ENCODE measurements at regions not wholly inside any gene's neighbourhood (a gene's known extent, or its start where the extent isn't known, plus 50 kb on each side); places are given as distances from the start of the nearest gene placed in this dataset.

DNA sequence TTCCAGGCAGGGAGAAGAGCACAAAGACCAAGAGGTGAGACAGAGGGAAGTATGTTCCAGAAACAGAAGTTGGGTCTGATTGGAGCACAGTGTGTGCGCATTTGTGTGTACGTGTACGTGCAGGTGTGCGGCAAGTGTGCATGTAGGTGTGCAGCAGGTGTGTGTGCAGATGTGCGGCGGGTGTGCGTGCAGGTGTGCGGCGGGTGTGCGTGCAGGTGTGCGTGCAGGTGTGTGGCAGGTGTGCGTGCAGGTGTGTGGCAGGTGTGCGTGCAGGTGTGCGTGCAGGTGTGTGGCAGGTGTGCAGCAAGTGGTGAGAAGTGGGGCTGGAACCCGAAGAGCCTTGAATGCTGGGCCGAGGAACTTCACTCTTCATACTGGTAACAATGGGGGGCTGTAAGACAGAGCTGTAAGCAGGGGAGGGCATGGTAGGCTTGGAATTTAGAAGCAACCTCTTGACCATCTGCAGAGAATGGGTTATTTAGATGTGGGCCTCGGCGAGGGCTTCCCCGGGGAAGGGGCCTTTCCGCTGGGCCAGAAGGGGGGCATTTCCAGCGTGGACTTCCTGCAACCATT lies 118.0 kb upstream of the WNT4 start:
- Mint-ChIP-seq H3K36me3 (no peaks in the 10 kb centered on the region), H3K27me3 (peaks cover 33% of the 10 kb centered on the region), H3K9me3 (no peaks in the 10 kb centered on the region), H3K27ac (no peak overlapping the region), H3K4me1 (no peaks in the 10 kb centered on the region), H3K4me3 (no peak overlapping the region)
- CTCF ChIA-PET = no interaction called here
- no peak for DNase-seq

DNA sequence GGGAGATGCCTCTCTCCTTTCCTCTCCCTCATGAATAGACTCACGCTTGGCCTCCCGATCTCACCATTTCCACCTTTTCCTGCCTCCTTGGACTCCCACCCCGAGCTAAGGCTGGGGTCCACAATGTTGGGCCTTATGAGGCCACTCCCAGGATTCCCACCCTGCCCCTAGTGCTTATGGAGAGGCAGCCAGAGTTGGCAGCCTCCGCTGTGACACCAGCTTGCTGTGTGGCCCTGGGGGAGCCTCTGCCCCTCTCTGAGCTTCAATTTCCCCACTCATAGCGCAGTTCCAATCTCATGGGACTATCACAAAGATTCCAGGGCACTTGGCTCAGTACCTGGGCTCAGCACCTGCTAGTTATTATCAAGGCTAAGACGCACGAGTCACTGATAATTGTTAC lies 118.7 kb upstream of the WNT4 start:
- no peaks in the 10 kb centered on the region for H3K36me3 Mint-ChIP-seq
- no peaks in the 10 kb centered on the region for H3K4me1 Mint-ChIP-seq
- H3K4me3 Mint-ChIP-seq = no peak overlapping the region
- H3K27me3 Mint-ChIP-seq = peaks cover 34% of the 10 kb centered on the region
- H3K9me3 Mint-ChIP-seq = no peaks in the 10 kb centered on the region
- H3K27ac Mint-ChIP-seq = no peak overlapping the region
- CTCF ChIA-PET = no interaction called here
- no peak for DNase-seq

DNA sequence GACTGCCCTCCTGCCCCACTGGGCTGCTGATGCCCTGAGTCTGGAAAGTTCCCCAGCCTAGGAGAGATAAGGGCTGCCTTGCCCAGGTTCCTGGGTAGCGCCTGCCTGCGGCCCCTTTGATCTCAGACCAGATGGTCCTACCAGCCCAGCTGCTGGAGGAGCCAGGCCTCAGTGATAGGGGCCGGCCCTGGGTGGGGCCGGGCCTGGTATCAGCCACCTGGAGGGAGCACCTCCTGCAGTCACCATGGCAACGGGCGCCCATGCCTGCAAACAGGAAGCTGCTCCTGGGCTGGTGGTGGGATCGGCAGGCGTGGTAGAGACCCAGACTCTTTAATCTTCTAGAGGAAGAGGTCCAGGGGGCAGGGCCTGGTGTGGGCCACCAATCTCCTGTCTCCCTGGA lies 119.7 kb upstream of the WNT4 start:
- Mint-ChIP-seq H3K4me3 (no peak overlapping the region), H3K36me3 (no peaks in the 10 kb centered on the region), H3K27ac (no peak overlapping the region), H3K9me3 (no peaks in the 10 kb centered on the region), H3K4me1 (no peaks in the 10 kb centered on the region), H3K27me3 (peaks cover 34% of the 10 kb centered on the region)
- DNase-seq = peak; percentile 27
- CTCF ChIA-PET = interaction anchor here (1.7 kb wide), 1 partner anchor 13 kb away, joined by 5 read pairs; no protein-coding TSS in a partner anchor

DNA sequence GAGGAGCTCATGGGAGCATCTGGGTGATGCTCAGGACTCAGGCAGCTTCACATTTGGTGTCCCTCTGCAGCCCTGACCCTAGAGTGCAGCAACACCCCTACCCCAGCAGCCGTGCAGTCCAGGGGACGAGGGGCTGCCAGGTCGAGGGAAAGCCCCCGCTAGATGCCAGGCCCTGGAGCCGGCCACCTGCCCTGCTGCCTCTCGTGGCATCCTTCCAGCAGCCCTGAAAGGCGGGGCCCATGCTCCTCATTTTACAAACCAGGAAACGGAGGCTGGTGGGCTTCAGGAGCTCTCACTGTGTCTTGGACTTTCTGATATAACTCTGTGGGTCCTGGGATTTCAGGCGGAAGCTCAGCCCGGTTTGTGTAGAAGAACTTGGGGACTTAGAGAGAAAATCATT lies 120.5 kb upstream of the WNT4 start:
- Mint-ChIP-seq H3K36me3 (no peaks in the 10 kb centered on the region), H3K27ac (no peak overlapping the region), H3K4me1 (no peaks in the 10 kb centered on the region), H3K9me3 (no peaks in the 10 kb centered on the region), H3K27me3 (peaks cover 34% of the 10 kb centered on the region), H3K4me3 (no peak overlapping the region)
- CTCF ChIA-PET = interaction anchor here (1.7 kb wide), 1 partner anchor 12 kb away, joined by 5 read pairs; no protein-coding TSS in a partner anchor
- no peak for DNase-seq

DNA sequence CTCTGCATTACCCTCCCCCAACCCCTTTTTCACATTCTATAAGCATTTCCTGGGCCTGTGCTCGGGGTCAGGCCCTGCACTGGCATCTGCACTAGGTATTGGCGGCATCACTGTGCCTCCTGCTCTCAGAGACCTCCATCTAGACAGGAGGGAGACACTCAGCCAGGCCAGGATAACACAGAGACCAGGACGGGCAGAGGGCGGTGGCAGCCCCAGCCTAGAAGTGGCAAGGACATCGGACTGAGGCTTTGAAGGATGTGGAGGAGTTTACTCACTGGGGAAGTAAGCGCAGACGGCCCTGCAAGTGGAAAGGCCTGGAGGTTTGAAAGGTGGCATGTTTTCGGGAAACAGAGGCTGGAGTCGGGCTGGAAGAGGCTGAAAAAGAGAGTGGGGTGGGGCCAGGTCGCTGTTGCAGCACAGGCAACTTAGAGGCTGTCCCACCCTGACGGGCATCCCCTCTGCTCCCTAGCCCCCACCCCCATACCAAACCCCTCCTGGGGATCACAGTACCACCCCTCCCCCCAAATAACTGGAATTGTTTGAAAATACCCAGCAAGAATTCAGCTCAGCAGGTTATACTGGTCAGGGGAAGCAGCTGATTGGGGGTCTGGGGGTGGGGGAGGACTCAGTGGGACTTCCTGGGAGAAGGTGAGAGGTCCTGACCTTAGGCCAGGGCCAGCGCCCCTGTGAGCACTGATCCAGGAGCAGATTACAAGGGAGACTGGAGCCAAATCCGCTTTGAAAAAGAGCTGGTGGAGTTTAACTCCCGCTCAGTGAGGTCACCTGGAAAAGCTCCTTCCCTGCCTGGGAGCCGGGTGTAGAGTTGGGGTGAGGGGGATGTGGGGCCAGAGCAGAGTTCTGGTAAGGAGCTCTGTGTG lies 121.8 kb upstream of the WNT4 start:
- no peaks in the 10 kb centered on the region for H3K36me3 Mint-ChIP-seq
- H3K9me3 Mint-ChIP-seq = no peaks in the 10 kb centered on the region
- DNase-seq = no peak
- no peaks in the 10 kb centered on the region for H3K4me1 Mint-ChIP-seq
- H3K4me3 Mint-ChIP-seq = no peak overlapping the region
- CTCF ChIA-PET = no interaction called here
- H3K27me3 Mint-ChIP-seq = peaks cover 25% of the 10 kb centered on the region
- H3K27ac Mint-ChIP-seq = no peak overlapping the region

DNA sequence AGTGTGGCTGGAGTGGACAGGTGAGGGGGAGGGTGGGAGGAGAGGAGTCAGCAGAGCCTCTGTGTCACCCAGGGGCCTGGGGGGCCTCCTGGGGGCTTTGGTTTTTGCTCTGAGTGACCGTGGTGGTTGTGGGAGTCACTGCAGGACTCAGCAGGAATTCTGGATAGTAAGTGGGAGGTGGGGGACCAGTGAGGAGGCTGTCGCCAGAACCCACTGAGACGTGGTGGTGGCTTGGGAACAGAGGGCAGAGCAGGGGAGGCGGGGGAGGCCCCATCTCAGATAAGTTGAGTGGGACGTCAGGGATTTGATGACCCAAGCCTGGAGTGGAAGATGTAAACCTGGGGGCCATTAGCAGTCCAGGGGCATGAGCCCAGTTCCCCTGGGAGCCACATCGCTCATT lies 123.2 kb upstream of the WNT4 start:
- Mint-ChIP-seq H3K27ac (no peak overlapping the region), H3K9me3 (no peaks in the 10 kb centered on the region), H3K36me3 (no peaks in the 10 kb centered on the region), H3K27me3 (peaks cover 27% of the 10 kb centered on the region), H3K4me3 (no peak overlapping the region), H3K4me1 (no peaks in the 10 kb centered on the region)
- DNase-seq = no peak
- CTCF ChIA-PET = no interaction called here

DNA sequence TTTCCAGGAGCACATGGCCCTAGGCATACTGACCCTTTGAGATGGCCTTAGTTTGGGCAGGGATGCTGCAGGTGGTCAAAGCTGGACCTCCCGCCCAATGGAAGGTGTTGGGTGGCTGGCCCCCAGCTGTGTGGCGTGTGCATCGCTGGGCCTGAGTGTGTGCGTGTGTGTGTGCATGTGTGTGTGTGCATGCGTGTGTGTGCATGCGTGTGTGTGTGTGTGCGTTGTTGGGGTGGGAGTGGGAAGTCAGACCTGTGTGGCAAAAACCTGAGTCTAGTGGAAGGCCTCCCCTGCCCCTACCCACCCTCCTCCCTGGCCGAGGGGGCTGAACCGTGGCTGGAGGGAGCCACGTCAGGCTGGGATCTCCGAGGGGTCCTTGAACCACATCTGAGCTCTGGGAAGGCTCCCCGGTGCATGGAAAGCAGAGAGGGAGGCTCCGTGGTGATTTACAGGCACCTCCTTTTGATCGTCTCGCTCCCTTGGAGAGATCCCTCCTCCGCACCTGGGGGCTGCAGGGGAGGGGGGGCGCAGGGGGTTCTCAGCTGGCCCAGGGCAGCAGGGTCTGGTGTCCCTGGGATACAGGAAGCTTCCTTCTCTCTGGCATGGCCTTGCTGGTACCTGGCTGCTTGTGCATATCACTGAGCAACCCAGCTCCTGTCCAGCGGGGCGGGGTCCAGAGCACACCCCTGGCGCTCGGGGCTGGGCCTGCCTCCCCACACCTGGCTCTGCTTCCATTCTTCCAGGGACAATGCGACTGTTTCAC lies 124.7 kb upstream of the WNT4 start:
- Mint-ChIP-seq H3K36me3 (no peaks in the 10 kb centered on the region), H3K9me3 (no peaks in the 10 kb centered on the region), H3K27ac (no peak overlapping the region), H3K4me1 (no peaks in the 10 kb centered on the region), H3K27me3 (peaks cover 29% of the 10 kb centered on the region), H3K4me3 (no peak overlapping the region)
- DNase-seq = no peak
- CTCF ChIA-PET = no interaction called here

DNA sequence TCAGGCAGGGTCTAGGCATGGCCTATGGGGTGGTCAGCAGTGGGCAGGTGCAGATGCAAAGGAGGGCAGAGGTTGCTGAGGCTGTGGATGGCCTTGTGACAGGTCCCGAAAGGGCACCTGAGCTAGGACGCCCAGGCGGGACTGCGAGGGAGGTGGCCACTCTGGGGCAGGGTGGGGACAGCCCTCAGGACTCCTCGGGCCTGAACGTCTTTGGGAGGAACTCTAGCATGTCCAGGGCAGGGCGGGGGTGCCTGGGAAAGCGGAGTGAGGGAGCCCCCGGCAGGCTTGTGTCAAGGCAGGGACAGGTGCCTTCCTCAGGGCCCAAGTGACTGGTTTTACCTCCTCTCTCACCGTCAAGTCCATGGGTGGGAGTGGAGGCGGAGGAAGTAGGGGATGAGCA lies 125.4 kb upstream of the WNT4 start:
- H3K4me1 Mint-ChIP-seq = no peaks in the 10 kb centered on the region
- no peak for DNase-seq
- no peaks in the 10 kb centered on the region for H3K36me3 Mint-ChIP-seq
- H3K27ac Mint-ChIP-seq = no peak overlapping the region
- H3K9me3 Mint-ChIP-seq = no peaks in the 10 kb centered on the region
- H3K4me3 Mint-ChIP-seq = no peak overlapping the region
- CTCF ChIA-PET = no interaction called here
- H3K27me3 Mint-ChIP-seq = peaks cover 29% of the 10 kb centered on the region

DNA sequence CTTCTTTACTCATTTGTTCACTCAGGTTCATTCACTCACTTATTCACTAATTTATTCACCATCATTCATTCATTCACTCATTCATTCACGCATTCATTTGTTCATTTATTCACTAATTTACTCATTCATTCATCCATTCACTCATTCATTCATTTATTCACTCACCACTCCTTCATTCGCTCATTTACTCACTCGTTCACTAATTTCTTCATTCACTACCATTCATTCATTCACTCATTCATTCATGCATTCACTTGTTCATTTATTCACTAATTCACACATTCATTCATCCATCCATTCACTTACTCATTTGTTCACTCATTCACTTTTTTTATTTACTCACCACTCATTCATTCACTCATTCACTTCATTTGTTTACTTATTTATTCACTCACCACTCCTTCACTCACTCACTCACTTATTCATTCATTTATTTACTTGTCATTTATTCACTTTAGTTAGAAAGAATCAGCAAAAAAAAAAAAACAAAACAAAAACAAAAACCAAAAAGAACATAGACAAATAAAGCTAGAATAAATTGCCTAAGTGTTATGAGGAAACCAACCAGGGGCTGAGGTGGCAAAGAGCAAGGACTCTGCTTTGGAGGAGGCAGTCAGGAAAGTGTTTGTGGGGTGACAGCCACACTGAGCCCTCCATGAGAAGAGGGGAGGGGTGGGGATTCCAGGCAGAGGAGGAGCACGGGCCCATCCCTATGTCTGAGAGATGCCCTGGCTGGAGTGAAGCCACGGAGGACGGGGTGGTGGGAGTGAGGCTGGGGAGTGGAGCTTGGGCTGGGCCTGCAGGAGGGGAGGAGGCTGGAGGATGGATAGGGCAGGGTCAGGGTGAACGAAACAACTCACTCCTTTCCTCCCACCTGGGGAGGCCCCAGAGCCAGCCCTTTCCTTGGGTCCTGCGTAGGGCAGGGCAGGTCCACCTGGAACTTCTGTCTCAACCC lies 129.2 kb upstream of the WNT4 start:
- Mint-ChIP-seq H3K4me3 (no peak overlapping the region), H3K27me3 (peaks cover 33% of the 10 kb centered on the region), H3K36me3 (no peaks in the 10 kb centered on the region), H3K27ac (no peak overlapping the region), H3K9me3 (no peaks in the 10 kb centered on the region), H3K4me1 (no peaks in the 10 kb centered on the region)
- DNase-seq = no peak
- CTCF ChIA-PET = no interaction called here

DNA sequence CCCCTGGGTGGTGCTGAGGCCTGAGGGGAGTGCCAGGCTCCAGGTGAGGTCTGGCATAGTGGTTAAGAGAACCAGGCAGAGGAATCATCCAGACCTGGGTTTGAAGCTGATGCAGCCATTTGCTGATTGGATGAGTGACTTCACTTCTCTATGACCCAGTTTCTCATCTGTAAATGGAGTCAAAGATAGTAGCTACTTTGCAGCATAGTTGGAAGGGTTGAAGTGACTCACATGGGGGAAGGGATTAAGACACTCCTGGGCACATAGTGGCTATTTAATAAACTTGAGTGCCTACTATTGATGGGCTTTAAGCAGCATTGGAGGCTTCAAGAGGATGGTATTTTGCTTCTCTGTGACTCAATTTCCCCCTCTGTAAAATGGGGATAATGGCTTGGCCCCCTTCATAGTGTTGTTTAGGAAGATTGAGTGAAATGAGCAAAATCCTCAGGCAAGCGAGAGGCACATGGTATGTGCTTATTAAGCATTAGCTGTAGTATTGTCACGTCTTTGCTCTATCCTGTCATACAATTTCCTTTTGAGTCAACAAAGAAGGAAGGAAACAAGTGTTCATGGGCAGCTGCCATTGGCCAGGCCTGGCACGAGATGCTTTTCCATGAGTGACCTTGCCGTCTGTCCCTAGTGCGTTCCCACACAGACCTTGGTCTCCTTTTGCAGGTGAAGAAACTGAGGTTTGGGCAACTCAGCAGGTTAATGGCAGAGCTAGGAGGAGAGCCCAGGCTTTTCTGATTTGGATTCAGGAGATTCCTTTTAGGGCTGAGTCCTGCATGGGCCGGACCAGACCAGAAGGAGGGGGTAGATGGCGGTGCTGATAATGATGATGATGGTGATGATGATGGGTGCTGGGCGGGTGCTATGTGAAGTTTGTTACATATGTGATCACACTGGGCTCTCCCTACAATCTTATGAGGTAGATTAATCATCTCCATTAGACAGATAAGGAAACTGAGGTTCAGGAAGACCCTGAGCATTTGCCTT lies 131.1 kb upstream of the WNT4 start:
- no peaks in the 10 kb centered on the region for H3K9me3 Mint-ChIP-seq
- peaks cover 46% of the 10 kb centered on the region for H3K27me3 Mint-ChIP-seq
- no peak overlapping the region for H3K4me3 Mint-ChIP-seq
- no peak overlapping the region for H3K27ac Mint-ChIP-seq
- no peaks in the 10 kb centered on the region for H3K4me1 Mint-ChIP-seq
- CTCF ChIA-PET = interaction anchor here (0.8 to 1.4 kb wide), 3 partner anchors 132 to 170 kb away, joined by 3 read pairs; no protein-coding TSS in a partner anchor
- H3K36me3 Mint-ChIP-seq = no peaks in the 10 kb centered on the region
- DNase-seq = no peak

DNA sequence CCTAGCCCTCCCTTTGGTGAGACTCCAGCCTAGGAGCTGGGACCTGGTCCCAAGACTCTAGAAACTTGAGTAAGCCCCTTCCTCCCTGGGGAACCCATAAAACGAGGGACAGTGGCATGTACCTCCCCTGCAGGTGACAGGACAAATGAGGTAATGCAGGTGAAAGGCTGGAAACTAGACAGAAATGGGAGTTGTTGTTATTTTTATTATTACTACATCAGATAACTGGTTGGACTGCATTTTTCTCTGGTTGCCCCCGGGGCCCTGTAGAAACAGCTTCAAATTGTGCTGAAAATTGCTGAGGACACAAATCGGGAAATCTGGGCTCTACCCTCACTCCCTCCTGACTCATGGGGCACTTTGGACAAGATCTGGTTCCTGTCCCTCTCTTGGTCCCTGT lies 132.3 kb upstream of the WNT4 start:
- Mint-ChIP-seq H3K9me3 (no peaks in the 10 kb centered on the region), H3K27me3 (peaks cover 50% of the 10 kb centered on the region), H3K36me3 (no peaks in the 10 kb centered on the region), H3K4me3 (no peak overlapping the region), H3K4me1 (no peaks in the 10 kb centered on the region), H3K27ac (no peak overlapping the region)
- CTCF ChIA-PET = interaction anchor here (0.9 to 1.7 kb wide), 8 partner anchors 9 to 144 kb away, joined by 3 to 5 read pairs (median 3); no protein-coding TSS in a partner anchor
- DNase-seq = no peak

DNA sequence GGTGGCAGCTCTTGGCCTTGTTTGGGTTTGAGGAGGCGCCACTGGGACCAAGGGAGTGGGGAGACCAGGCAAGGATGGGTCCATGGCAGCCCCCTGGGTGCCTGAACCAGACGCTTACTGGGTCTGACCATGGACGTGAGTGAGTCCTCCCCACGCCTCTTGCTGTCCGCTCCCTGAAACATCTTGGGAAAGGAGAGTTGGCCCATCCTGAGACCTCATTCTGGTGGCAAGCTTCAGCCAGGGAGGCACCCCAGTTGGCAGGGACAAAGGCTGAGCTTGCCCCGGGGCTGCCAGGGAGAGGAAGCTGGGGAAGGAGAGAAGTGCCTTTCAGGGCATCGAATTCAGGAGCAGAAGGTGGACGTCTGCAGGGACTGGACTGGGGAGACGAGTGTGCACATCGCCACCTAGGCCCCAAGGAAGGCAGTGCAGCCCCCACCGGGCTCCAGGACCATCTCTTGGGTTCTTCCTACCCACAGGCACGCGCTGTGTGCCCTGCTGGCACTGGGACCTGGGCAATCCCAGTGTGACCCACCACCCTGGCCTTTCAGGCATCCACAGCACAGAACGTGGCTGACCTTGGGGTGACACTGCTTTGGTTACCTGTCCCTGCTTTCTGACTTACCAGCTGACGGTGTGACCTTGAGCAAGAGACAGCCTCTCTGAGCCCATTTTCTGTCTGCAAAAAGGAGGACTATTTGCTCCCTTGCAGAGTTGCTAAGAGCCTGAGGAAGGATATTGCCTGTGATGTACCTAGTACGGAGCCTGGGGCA lies 132.9 kb upstream of the WNT4 start:
- no peaks in the 10 kb centered on the region for H3K4me1 Mint-ChIP-seq
- no peak overlapping the region for H3K27ac Mint-ChIP-seq
- peaks cover 50% of the 10 kb centered on the region for H3K27me3 Mint-ChIP-seq
- H3K4me3 Mint-ChIP-seq = no peak overlapping the region
- CTCF ChIA-PET = interaction anchor here (1.0 to 1.7 kb wide), 8 partner anchors 8 to 145 kb away, joined by 3 to 5 read pairs (median 3); no protein-coding TSS in a partner anchor
- no peaks in the 10 kb centered on the region for H3K9me3 Mint-ChIP-seq
- peak; percentile 61 for DNase-seq
- H3K36me3 Mint-ChIP-seq = no peaks in the 10 kb centered on the region

Data from activated naive CD4-positive, alpha-beta T cell treated with anti-CD3 and anti-CD28 coated beads, Interleukin-2, amount 10 ng/mL, durations not matched to agents 7 days and 5 days (primary cell).